NCI-H526 (cell line): ENCODE measurements at regions not wholly inside any gene's neighbourhood (a gene's known extent, or its start where the extent isn't known, plus 50 kb on each side); places are given as distances from the start of the nearest gene placed in this dataset.
"Not testable (repeated sequence)": the region's sequence is repeated elsewhere in the genome, so short reads cannot be mapped to it uniquely, and the experiment has no call there.

Experiments
- DNase-seq, 2 experiments: peaks; one replicate each; lab custom pipeline; 2025; lab: John Stamatoyannopoulos, UW

- no peak for DNase-seq
Observed at GRCh38 chr7:10593080-10593479, 380.6 kb upstream of the PHF14 start.

DNA sequence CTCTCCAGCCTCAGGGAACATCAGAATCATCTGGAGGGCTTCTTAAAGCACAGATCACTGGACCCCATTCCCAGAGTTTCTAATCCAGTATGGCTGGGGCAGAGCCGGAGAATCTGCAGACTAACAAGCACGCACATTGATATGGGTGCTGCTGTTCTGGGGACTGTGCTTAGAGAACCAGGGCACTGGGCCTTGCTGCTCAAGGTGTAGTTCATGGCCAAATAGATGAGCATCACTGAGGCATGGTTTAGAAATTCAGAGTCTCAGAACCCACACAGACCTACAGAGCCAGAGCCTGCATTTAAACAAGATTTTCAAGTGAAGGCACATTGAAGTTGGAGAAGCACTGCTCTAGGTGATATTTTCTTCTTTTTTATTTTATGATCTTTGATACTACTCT is 376.8 kb upstream of the PHF14 start:
- DNase-seq, result no peak

- DNase-seq, result no peak
Observed at GRCh38 chr7:10604128-10604527, 369.5 kb upstream of the PHF14 start.

DNA sequence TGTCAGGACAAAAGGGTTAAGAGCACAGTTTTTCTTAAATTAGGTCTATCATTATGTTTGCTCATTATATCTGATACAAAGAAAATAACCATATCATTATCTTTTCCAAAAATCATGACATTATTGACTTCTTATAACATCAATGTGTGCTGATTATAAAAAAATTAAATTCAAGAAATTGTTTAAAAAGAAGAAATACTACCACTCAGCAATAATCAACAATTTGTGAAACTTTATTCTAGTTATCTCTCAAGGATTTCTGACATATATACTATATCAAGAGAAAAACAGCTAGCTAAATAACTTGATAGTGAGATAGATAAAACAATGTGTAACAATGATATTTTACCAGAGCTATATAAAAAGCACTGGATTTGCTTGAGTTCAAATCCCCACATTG is 360.7 kb upstream of the PHF14 start:
- DNase-seq, result no peak

DNA sequence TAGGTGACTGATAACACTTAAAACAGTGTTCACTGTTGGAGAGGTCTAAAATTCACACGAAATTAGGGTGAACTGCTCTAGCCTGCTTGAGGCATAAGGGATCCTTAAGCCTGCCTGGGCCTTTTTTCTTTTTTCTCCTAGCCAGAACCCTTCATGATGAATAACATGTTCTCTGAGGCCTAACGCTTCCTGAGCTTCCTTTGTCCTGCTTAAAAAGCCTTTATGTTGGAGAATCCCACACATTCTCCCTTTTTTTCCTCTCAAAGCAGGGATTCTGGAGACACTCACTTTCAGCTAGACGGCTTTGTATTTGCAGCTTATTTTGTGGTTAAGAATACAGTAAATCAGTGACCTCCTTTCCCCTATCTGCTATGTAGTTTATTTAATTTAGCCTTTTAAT is 354.7 kb upstream of the PHF14 start:
- DNase-seq, result no peak

- no peak for DNase-seq
Observed at GRCh38 chr7:10632712-10633111, 341.0 kb upstream of the PHF14 start.

- DNase-seq, result no peak
Observed at GRCh38 chr7:10634239-10634638, 339.4 kb upstream of the PHF14 start.

GRCh38 chr7:10637991-10638390 is 335.7 kb upstream of the PHF14 start:
- DNase-seq, result no peak

DNA sequence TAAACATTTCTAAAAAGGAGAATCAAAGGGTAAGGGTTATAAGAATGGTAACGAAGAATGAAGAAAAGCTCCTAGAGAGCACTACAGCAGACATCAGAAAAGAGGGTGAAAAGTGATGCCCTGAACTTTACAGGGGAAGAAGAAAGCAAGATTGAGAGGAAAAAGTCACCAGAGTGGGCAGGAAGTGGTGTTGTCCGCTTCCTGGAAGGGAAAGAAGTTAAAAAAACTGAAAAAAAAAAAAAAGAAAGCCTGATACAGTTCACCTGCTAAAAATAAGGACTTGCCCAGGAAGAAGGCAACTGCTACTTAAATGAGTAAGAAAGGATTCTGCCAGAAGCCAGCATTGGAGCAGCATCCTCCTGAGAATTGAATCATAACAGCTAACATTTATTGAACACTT is 330.1 kb upstream of the PHF14 start:
- no peak for DNase-seq

GRCh38 chr7:10644849-10645248 is 328.8 kb upstream of the PHF14 start:
- no peak for DNase-seq

- peak in 1 of 2 experiments; percentile 24 for DNase-seq
Observed at GRCh38 chr7:10646194-10646593, 327.5 kb upstream of the PHF14 start.

DNA sequence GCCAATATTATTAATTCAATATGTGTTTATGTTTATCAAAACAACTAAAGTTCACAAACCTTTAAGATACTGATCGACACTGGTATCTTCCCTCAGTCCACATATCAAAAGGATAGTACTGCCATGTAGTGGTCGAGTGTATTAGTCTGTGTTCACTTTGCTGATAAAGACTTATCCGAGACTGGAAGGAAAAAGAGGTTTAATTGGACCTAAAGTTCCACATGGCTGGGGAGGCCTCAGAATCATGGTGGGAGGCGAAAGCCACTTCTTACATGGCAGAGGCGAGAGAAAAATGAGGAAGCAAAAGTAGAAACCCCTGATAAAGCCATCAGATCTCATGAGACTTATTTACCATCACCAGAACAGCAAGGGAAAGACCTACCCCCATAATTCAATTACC is 325.4 kb upstream of the PHF14 start:
- no peak for DNase-seq

- DNase-seq, result not testable (repeated sequence)
Observed at GRCh38 chr7:10649120-10649519, 324.6 kb upstream of the PHF14 start.

- no peak for DNase-seq
Observed at GRCh38 chr7:10655031-10655430, 318.6 kb upstream of the PHF14 start.

GRCh38 chr7:10657201-10657600 is 316.5 kb upstream of the PHF14 start:
- no peak for DNase-seq

DNA sequence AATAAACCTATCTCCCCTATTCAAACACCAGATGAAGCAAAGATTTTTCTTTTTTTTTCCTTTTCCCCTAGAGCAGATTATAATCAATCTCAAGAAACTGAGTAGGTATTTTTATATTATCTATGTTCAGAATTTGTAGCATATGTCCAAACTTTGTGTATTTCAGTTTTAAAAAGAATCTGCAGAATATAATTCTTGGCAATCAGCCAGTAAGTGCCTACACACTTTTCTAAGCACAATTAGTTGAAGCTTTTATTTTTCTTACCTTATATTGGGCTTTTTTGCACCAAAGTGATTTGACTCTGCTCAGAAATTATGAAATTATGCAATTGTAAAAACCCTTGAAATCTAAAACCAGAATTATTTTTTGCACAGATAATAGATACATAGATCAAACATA is 315.8 kb upstream of the PHF14 start:
- no peak for DNase-seq

- no peak for DNase-seq
Observed at GRCh38 chr7:10662491-10662890, 311.2 kb upstream of the PHF14 start.

GRCh38 chr7:10662982-10663884 is 310.4 kb upstream of the PHF14 start:
- DNase-seq, result no peak

- no peak for DNase-seq
Observed at GRCh38 chr7:10672186-10672585, 301.5 kb upstream of the PHF14 start.

- no peak for DNase-seq
Observed at GRCh38 chr7:10677211-10677610, 296.5 kb upstream of the PHF14 start.

DNA sequence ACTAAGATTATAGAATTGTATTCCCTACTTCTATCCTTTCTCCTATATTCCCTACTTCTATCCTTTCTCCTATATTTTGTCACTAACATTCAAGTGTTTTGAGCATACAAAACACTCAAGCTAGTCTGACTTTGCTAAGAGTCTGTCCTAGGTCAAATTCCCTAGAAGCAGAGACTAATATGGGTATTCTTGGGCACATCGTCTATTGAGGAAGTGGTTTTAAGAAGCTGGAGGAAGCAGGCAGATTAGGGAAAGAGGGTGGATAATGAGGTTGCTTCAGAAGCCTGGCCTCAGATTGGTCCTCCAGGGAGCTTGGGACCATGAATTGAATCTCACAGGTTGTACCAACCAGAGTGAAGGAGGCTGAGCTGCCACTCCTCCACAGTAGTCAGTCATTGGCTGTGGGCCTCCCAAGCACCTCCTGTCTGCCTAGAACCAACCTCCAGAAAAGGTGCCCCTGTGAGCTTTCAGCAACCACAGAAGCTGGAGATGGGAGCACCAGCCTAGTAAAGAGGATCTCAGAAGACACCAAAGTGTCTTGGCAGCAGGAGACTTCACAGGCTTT is 295.9 kb upstream of the PHF14 start:
- no peak for DNase-seq

DNA sequence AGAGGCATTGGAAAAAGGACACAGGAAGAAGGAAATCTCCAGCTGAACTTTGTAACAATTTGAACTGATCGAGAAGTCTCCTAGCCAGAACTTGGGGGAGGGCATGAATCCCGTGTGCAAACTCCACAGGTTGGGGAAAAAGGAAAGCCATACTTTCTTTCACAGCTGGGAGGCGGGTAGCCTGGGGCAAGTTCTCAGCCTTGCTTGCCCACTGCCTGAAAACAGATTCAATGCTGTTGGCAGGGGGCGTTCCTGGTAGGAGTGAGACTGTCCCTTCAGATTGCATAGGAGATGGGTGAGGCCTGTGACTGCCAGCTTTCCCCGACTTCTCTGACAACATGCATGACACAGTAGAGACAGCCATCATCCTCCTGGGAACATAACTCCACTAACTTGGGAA is 289.1 kb upstream of the PHF14 start:
- DNase-seq, result no peak

DNA sequence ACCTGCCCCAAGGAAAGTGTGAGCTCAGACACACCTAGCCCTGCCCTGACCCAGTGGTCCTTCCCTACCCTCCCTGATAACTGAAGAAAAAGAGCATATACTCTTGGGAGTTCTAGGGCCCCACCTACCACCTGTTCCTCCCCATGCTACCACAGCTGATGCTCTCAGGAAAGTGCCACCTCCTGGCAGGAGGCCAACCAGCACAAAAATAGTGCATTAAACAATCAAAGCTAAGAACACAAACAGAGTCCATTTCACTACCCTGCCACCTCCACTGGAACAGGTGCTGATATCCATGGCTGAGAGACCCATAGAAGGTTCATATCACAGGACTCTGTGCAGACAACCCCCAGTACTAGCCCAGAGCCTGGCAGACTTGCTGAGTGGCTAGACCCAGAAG is 288.6 kb upstream of the PHF14 start:
- DNase-seq, result no peak

GRCh38 chr7:10688544-10688943 is 285.1 kb upstream of the PHF14 start:
- DNase-seq, result no peak
